ENCODE measurements at regions not wholly inside any gene's neighbourhood (a gene's known extent, or its start where the extent isn't known, plus 50 kb on each side); places are given as distances from the start of the nearest gene placed in this dataset.

DNA sequence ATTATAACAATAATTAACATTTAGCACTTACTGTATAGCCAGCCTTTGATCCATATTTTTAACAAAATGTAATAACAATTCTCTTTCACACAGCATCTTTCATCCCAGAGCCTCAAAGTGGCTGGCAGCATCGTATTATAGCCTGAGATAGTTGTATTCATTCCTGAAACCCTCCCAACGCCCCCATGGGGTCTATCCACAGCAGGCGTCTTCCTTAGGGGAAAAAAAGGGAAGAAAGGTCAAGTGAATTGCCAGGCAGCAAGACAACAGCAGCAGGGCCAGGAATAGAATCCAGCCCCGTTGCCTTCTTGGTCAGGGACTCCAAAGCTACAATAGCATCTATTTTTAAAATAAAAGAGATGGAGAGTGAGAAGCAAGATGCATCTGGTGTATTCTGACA is 424.4 kb upstream of the ID2 start:
- H4K20me1 ChIP-seq (ENCODE audit: control insufficient read depth, insufficient read depth, low read depth, low read length): no peaks in the 10 kb centered on the region
- no peak overlapping the region for H3K4me3 ChIP-seq (ENCODE audit: low read length)
- no peaks in the 10 kb centered on the region for H3K79me2 ChIP-seq (ENCODE audit: control insufficient read depth, low read length)
- H3K27me3 ChIP-seq (ENCODE audit: control insufficient read depth, low read length): no peaks in the 10 kb centered on the region
- no peaks in the 10 kb centered on the region for H3K9me2 ChIP-seq (replicated peaks; ENCODE audit: control insufficient read depth, low read length)
- H3K4me1 ChIP-seq (ENCODE audit: control insufficient read depth, low read length): no peaks in the 10 kb centered on the region
- no peaks in the 10 kb centered on the region for H3K36me3 ChIP-seq (ENCODE audit: control insufficient read depth, low read length)
- no peak overlapping the region for H3K27ac ChIP-seq (ENCODE audit: low read depth, low read length)
- H3F3A ChIP-seq (ENCODE audit: control insufficient read depth, insufficient read depth): no peaks in the 10 kb centered on the region
- no peaks in the 10 kb centered on the region for H3K9me3 ChIP-seq (ENCODE audit: control insufficient read depth, insufficient read depth, low read length)
- no peak for TF ChIP-seq EZH2phosphoT487 (IDR thresholded peaks at IDR 0.05; ENCODE audit: borderline replicate concordance, low read length)
- TF ChIP-seq, protein P1, sequence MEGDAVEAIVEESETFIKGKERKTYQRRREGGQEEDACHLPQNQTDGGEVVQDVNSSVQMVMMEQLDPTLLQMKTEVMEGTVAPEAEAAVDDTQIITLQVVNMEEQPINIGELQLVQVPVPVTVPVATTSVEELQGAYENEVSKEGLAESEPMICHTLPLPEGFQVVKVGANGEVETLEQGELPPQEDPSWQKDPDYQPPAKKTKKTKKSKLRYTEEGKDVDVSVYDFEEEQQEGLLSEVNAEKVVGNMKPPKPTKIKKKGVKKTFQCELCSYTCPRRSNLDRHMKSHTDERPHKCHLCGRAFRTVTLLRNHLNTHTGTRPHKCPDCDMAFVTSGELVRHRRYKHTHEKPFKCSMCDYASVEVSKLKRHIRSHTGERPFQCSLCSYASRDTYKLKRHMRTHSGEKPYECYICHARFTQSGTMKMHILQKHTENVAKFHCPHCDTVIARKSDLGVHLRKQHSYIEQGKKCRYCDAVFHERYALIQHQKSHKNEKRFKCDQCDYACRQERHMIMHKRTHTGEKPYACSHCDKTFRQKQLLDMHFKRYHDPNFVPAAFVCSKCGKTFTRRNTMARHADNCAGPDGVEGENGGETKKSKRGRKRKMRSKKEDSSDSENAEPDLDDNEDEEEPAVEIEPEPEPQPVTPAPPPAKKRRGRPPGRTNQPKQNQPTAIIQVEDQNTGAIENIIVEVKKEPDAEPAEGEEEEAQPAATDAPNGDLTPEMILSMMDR (IDR thresholded peaks at IDR 0.05; ENCODE audit: low read depth, low read length, poor library complexity, severe bottlenecking): no peak
- no peak overlapping the region for H3K4me2 ChIP-seq (ENCODE audit: low read length)

GRCh38 chr2:8258406-8258805 is 423.4 kb upstream of the ID2 start:
- H3K4me2 ChIP-seq (ENCODE audit: low read length): no peak overlapping the region
- H3K9me3 ChIP-seq (ENCODE audit: control insufficient read depth, insufficient read depth, low read length): no peaks in the 10 kb centered on the region
- H3K4me1 ChIP-seq (ENCODE audit: control insufficient read depth, low read length): no peaks in the 10 kb centered on the region
- H4K20me1 ChIP-seq (ENCODE audit: control insufficient read depth, insufficient read depth, low read depth, low read length): no peaks in the 10 kb centered on the region
- TF ChIP-seq, protein P1 (IDR thresholded peaks at IDR 0.05; ENCODE audit: low read depth, low read length, poor library complexity, severe bottlenecking): no peak
- no peak for TF ChIP-seq EZH2phosphoT487 (IDR thresholded peaks at IDR 0.05; ENCODE audit: borderline replicate concordance, low read length)
- H3K27me3 ChIP-seq (ENCODE audit: control insufficient read depth, low read length): no peaks in the 10 kb centered on the region
- no peaks in the 10 kb centered on the region for H3F3A ChIP-seq (ENCODE audit: control insufficient read depth, insufficient read depth)
- H3K27ac ChIP-seq (ENCODE audit: low read depth, low read length): no peak overlapping the region
- no peaks in the 10 kb centered on the region for H3K9me2 ChIP-seq (replicated peaks; ENCODE audit: control insufficient read depth, low read length)
- no peaks in the 10 kb centered on the region for H3K79me2 ChIP-seq (ENCODE audit: control insufficient read depth, low read length)
- no peak overlapping the region for H3K4me3 ChIP-seq (ENCODE audit: low read length)
- no peaks in the 10 kb centered on the region for H3K36me3 ChIP-seq (ENCODE audit: control insufficient read depth, low read length)

- Histone ChIP-seq H3K27me3 (ENCODE audit: control insufficient read depth, low read length) (no peaks in the 10 kb centered on the region), H3F3A (ENCODE audit: control insufficient read depth, insufficient read depth) (no peaks in the 10 kb centered on the region), H3K4me1 (ENCODE audit: control insufficient read depth, low read length) (no peaks in the 10 kb centered on the region), H3K4me2 (ENCODE audit: low read length) (no peak overlapping the region), H3K9me3 (ENCODE audit: control insufficient read depth, insufficient read depth, low read length) (no peaks in the 10 kb centered on the region), H4K20me1 (ENCODE audit: control insufficient read depth, insufficient read depth, low read depth, low read length) (no peaks in the 10 kb centered on the region), H3K9me2 (replicated peaks; ENCODE audit: control insufficient read depth, low read length) (no peaks in the 10 kb centered on the region), H3K36me3 (ENCODE audit: control insufficient read depth, low read length) (no peaks in the 10 kb centered on the region), H3K79me2 (ENCODE audit: control insufficient read depth, low read length) (no peaks in the 10 kb centered on the region), H3K27ac (ENCODE audit: low read depth, low read length) (no peak overlapping the region), H3K4me3 (ENCODE audit: low read length) (no peak overlapping the region)
- TF ChIP-seq, protein P1 (IDR thresholded peaks at IDR 0.05; ENCODE audit: low read depth, low read length, poor library complexity, severe bottlenecking): peak; percentile 24
- TF ChIP-seq EZH2phosphoT487 (IDR thresholded peaks at IDR 0.05; ENCODE audit: borderline replicate concordance, low read length): no peak
Measured at GRCh38 chr2:8259106-8259840, 422.6 kb upstream of the ID2 start.

Data from DOHH2 (cell line).